IMR-90 (cell line): ENCODE measurements at regions not wholly inside any gene's neighbourhood (a gene's known extent, or its start where the extent isn't known, plus 50 kb on each side); places are given as distances from the start of the nearest gene placed in this dataset.

Source experiments
- ATAC-seq: fragments of 200-7000 bp; cut with Tn5 transposase; 2 replicates; pipeline ENCODE4 v1.9.1; 2020; ENCODE audit warnings: low read depth, mild to moderate bottlenecking, moderate library complexity
- BruUV-seq: library from RNA; stranded (reverse); fragments of 400-500 nt; replicated peaks from 2 replicates; lab custom pipeline; 2021; lab: Mats Ljungman, UMichigan
- CTCF ChIA-PET: fragments of 300-600 bp; formaldehyde crosslinking; extraction: SDS; loops from one replicate; lab custom pipeline; 2021; ENCODE audit warnings: antibody characterized with exemption; lab: Yijun Ruan, JAX
- POLR2A ChIA-PET: fragments of 300-600 bp; sonication (Branson Sonifier 250); formaldehyde crosslinking; loops from one replicate; lab custom pipeline; 2022; ENCODE audit warnings: antibody characterized with exemption; ENCODE audit not compliant: unreplicated experiment; lab: Charles Lee
- DNase-seq: peaks from one replicate; pipeline ENCODE4 v3.0.0; 2013
- H2AFZ ChIP-seq: replicated peaks from 2 replicates; pipeline ENCODE3; 2013; ENCODE audit warnings: low read length, mild to moderate bottlenecking; ENCODE audit not compliant: poor library complexity
- H2AK5ac ChIP-seq: 2 replicates; pipeline ENCODE4 v1.6.1; 2013; ENCODE audit warnings: low read depth, low read length, inconsistent platforms
- H2AK9ac ChIP-seq: replicated peaks from 2 replicates; pipeline ENCODE3; 2013; ENCODE audit warnings: mild to moderate bottlenecking, low read depth, low read length, moderate library complexity; ENCODE audit not compliant: poor library complexity
- H2BK120ac ChIP-seq: 2 replicates; pipeline ENCODE4 v1.6.1; 2013; ENCODE audit warnings: low read depth, low read length, inconsistent platforms
- H2BK15ac ChIP-seq: 3 replicates; pipeline ENCODE4 v1.6.1; 2013; ENCODE audit warnings: low read depth, low read length, inconsistent platforms
- H2BK20ac ChIP-seq: 2 replicates; pipeline ENCODE4 v1.6.1; 2013; ENCODE audit warnings: low read depth, mild to moderate bottlenecking, inconsistent platforms, low read length, moderate library complexity
- H2BK5ac ChIP-seq: 2 replicates; pipeline ENCODE4 v1.6.1; 2013; ENCODE audit warnings: mild to moderate bottlenecking, low read depth, low read length, inconsistent platforms; ENCODE audit not compliant: poor library complexity, severe bottlenecking
- H3K14ac ChIP-seq: replicated peaks from 2 replicates; pipeline ENCODE4 v1.6.1; 2013; ENCODE audit warnings: low read depth, low read length, inconsistent platforms
- H3K18ac ChIP-seq: 2 replicates; pipeline ENCODE4 v1.6.1; 2013; ENCODE audit warnings: low read depth, low read length, control low read depth
- H3K23ac ChIP-seq: 2 replicates; pipeline ENCODE4 v1.6.1; 2013; ENCODE audit warnings: low read depth, low read length, inconsistent platforms
- H3K27ac ChIP-seq: 2 replicates; pipeline ENCODE4 v1.5.1; 2013; ENCODE audit warnings: mild to moderate bottlenecking, control low read depth, low read length; ENCODE audit not compliant: insufficient read depth
- H3K27me3 ChIP-seq: 2 replicates; pipeline ENCODE4 v1.6.1; 2013; ENCODE audit warnings: low read length; ENCODE audit not compliant: control insufficient read depth, insufficient read depth
- H3K36me3 ChIP-seq: 2 replicates; pipeline ENCODE4 v1.6.1; 2013; ENCODE audit warnings: low read length, mixed read lengths; ENCODE audit not compliant: control insufficient read depth, insufficient read depth
- H3K4ac ChIP-seq: 2 replicates; pipeline ENCODE4 v1.6.1; 2013; ENCODE audit warnings: low read depth, low read length, inconsistent platforms
- H3K4me1 ChIP-seq: 2 replicates; pipeline ENCODE4 v1.6.1; 2013; ENCODE audit warnings: low read length, mixed read lengths; ENCODE audit not compliant: control insufficient read depth, insufficient read depth
- H3K4me2 ChIP-seq: 2 replicates; pipeline ENCODE4 v1.6.1; 2013; ENCODE audit warnings: low read depth, mild to moderate bottlenecking, control low read depth, low read length, moderate library complexity
- H3K4me3 ChIP-seq: 2 replicates; pipeline ENCODE4 v1.5.1; 2013; ENCODE audit warnings: low read depth, mild to moderate bottlenecking, control low read depth, low read length, moderate library complexity; ENCODE audit not compliant: insufficient read depth
- H3K56ac ChIP-seq: 2 replicates; pipeline ENCODE4 v1.6.1; 2013; ENCODE audit warnings: low read length, inconsistent platforms; ENCODE audit not compliant: insufficient read depth; ENCODE audit errors: extremely low read depth
- H3K79me1 ChIP-seq, 2 experiments: 2 replicates each; pipeline ENCODE4 v1.6.1; 2013; ENCODE audit warnings: low read length in 2 of 2, inconsistent platforms in 1 of 2, low read depth in 1 of 2
- H3K9ac ChIP-seq: 2 replicates; pipeline ENCODE4 v1.6.1; 2013; ENCODE audit warnings: low read depth, low read length, control low read depth
- H3K9me1 ChIP-seq: 2 replicates; pipeline ENCODE4 v1.6.1; 2013; ENCODE audit warnings: low read length, inconsistent platforms; ENCODE audit not compliant: insufficient read depth
- H3K9me3 ChIP-seq: 2 replicates; pipeline ENCODE4 v1.6.1; 2013; ENCODE audit warnings: low read length; ENCODE audit not compliant: control insufficient read depth, insufficient read depth
- H4K20me1 ChIP-seq: 2 replicates; pipeline ENCODE4 v1.6.1; 2013; ENCODE audit warnings: low read length, inconsistent platforms; ENCODE audit not compliant: insufficient read depth
- H4K5ac ChIP-seq: 2 replicates; pipeline ENCODE4 v1.6.1; 2013; ENCODE audit warnings: mild to moderate bottlenecking, low read depth, low read length, control low read depth
- H4K8ac ChIP-seq, 2 experiments: 2 replicates each; pipeline ENCODE4 v1.6.1; 2013; ENCODE audit warnings: low read depth in 2 of 2, low read length in 2 of 2, control low read depth in 1 of 2, inconsistent platforms in 1 of 2
- H4K91ac ChIP-seq: 2 replicates; pipeline ENCODE4 v1.6.1; 2013; ENCODE audit warnings: low read depth, low read length, inconsistent platforms; ENCODE audit not compliant: insufficient read depth
- POLR2A ChIP-seq: IDR thresholded peaks from 2 replicates; pipeline ENCODE4 v1.6.1; 2012; ENCODE audit warnings: mild to moderate bottlenecking, low read depth, low read length
- WGBS, 2 experiments: methylation state at CpG; one replicate each; pipeline versions ENCODE4 v1.1.5 to v1.1.7; 2013; ENCODE audit warnings: missing lambda C conversion rate in 2 of 2; ENCODE audit not compliant: insufficient read length in 1 of 2; ENCODE audit errors: extremely low coverage in 2 of 2; 5-methylcytosine and 5-hydroxymethylcytosine counted together
- dilution Hi-C: fragments of 300-500 bp; cut with HindIII; formaldehyde crosslinking; loops from one replicate; pipeline ENCODE4 v1.14.3; 2018; ENCODE audit warnings: low sequenced_read_pairs; ENCODE audit not compliant: unreplicated experiment
- in situ Hi-C: fragments of 300-500 bp; cut with MboI; formaldehyde crosslinking; loops from 3 replicates; pipeline ENCODE4 v1.14.3; 2019; ENCODE audit warnings: low sequenced_read_pairs, inconsistent platforms, mixed read lengths
- intact Hi-C: fragments of 100-400 bp; cut with micrococcal nuclease; formaldehyde crosslinking; loops from 2 replicates; pipeline ENCODE4 v1.10.0; 2022

GRCh38 chrX:42260854-42261253, 337.5 kb upstream of the CASK start:
- H3K9ac ChIP-seq: no peak overlapping the region
- no peak overlapping the region for H3K14ac ChIP-seq
- no TSS peak for BruUV-seq
- no peaks in the 10 kb centered on the region for H3K9me3 ChIP-seq
- no peak overlapping the region for H2AK9ac ChIP-seq
- no peaks in the 10 kb centered on the region for H3K79me1 ChIP-seq
- no peak overlapping the region for H2AFZ ChIP-seq
- H2AK5ac ChIP-seq: no peak overlapping the region
- no peak overlapping the region for H3K18ac ChIP-seq
- H3K23ac ChIP-seq: no peak overlapping the region
- H4K8ac ChIP-seq: no peak overlapping the region
- dilution Hi-C loops (no loop called here), in situ Hi-C loops (no loop called here), intact Hi-C loops (no loop called here)
- no peak overlapping the region for H3K56ac ChIP-seq
- no peaks in the 10 kb centered on the region for H3K9me1 ChIP-seq
- H4K20me1 ChIP-seq: no peaks in the 10 kb centered on the region
- no peak overlapping the region for H4K5ac ChIP-seq
- no peaks in the 10 kb centered on the region for H3K36me3 ChIP-seq
- H3K4ac ChIP-seq: no peak overlapping the region
- no peak overlapping the region for H2BK20ac ChIP-seq
- H3K27me3 ChIP-seq: 0 out of 2 replicates have a peak, but pooled peaks cover 3% of the 10 kb centered on the region
- ChIA-PET CTCF (no interaction called here), POLR2A (no interaction called here)
- no peak overlapping the region for H2BK5ac ChIP-seq
- no peak for TF ChIP-seq POLR2A
- no peak for DNase-seq
- no peak overlapping the region for H2BK120ac ChIP-seq
- no peak overlapping the region for H2BK15ac ChIP-seq
- ATAC-seq: no peak
- no peaks in the 10 kb centered on the region for H3K4me1 ChIP-seq
- H3K4me2 ChIP-seq: no peak overlapping the region
- no peak overlapping the region for H4K91ac ChIP-seq
- WGBS, 2 experiments: no CpG with 5 or more reads among the region's 1 CpG
- no peak overlapping the region for H3K27ac ChIP-seq
- no peak overlapping the region for H3K4me3 ChIP-seq
